Stimulated activated effector memory CD8-positive, alpha-beta T cell treated with anti-CD3 and anti-CD28 coated beads, Interleukin-12 subunit alpha, Interleukin-12 subunit beta, amount 100 ng/mL, for 72 hours (primary cell): ENCODE measurements at regions not wholly inside any gene's neighbourhood (a gene's known extent, or its start where the extent isn't known, plus 50 kb on each side); places are given as distances from the start of the nearest gene placed in this dataset.

Experiments
- ATAC-seq: fragments of 150-1000 bp; cut with Tn5 transposase; 2 replicates; pipeline ENCODE4 v1.10.0; 2021
- DNase-seq, 2 donors: peaks; one replicate each; pipeline ENCODE4 v3.0.0; 2021 to 2022; ENCODE audit warnings: low spot score in 2 of 2
- H3K27ac Mint-ChIP-seq: one replicate; pipeline ENCODE4 v1.8.0; 2022; ENCODE audit warnings: mild to moderate bottlenecking, mixed read lengths
- H3K36me3 Mint-ChIP-seq: one replicate; pipeline ENCODE4 v1.8.0; 2022; ENCODE audit warnings: mild to moderate bottlenecking, mixed read lengths
- H3K4me1 Mint-ChIP-seq: one replicate; pipeline ENCODE4 v1.8.0; 2022; ENCODE audit warnings: mixed read lengths
- H3K4me3 Mint-ChIP-seq: one replicate; pipeline ENCODE4 v1.8.0; 2022; ENCODE audit warnings: mild to moderate bottlenecking, mixed read lengths
- H3K9me3 Mint-ChIP-seq: one replicate; pipeline ENCODE4 v1.8.0; 2022; ENCODE audit warnings: mixed read lengths

DNA sequence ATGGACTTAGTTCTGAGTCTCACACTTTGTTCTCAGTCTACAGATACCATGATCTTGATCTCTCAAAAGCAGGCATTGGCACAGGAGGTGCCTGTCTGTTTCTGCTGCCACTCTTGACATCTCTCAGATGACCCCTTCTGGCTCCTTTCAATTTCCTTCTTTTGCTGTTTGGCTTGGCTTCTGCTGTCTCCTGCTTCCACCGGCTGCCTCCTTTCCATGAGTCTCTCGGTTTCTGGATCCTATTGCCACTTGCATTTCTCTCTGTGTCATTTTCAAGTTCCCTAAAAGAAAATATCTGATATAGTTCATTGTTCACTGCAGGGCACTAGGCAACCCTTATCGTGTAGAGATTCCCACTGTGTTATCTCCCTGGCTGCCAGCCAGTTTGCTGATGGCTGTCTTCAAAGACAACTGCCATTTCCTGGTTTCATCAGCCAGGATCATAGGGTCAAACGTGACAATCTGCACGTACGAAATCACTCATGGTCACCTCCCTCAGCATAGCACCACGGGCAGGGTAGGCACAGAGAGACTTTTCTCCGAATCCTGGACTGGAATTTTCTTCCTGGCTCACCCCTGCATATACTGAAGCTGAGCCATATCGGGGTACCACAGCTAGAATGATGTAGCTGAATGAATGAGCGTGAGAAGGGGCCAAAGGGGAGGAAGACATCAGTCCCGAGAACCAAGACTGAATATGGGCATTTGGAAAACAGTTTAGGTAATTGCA is 144.6 kb upstream of the TMEM170B start:
- Mint-ChIP-seq H3K4me3 (no peak overlapping the region), H3K36me3 (no peaks in the 10 kb centered on the region), H3K4me1 (no peaks in the 10 kb centered on the region), H3K27ac (no peak overlapping the region), H3K9me3 (peaks cover 5% of the 10 kb centered on the region)
- DNase-seq: no peak
- no peak for ATAC-seq

- DNase-seq: no peak
- Mint-ChIP-seq H3K4me3 (no peak overlapping the region), H3K27ac (no peak overlapping the region), H3K36me3 (no peaks in the 10 kb centered on the region), H3K9me3 (peaks cover 5% of the 10 kb centered on the region), H3K4me1 (no peaks in the 10 kb centered on the region)
- no peak for ATAC-seq
Observed at GRCh38 chr6:11391934-11392777, 145.4 kb upstream of the TMEM170B start.

DNA sequence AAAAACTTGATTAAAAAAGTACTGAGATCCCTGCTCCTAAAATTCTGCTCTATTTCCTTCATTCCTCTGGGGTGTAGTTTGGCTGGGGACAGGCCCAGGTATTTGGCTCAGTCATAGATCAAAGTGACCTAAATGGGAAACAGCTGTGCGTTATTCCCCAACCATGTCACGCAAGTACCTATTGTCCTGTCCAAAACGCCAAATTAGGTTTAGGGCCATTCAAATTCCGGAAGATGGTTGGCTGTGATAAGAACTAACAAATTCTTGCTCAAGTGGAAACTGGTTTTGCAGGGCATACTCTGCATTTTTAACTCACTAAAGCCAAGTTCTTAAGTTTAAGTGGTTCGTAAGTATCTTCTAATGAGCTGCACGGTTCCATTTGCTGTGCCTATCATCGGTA is 147.6 kb upstream of the TMEM170B start:
- Mint-ChIP-seq H3K4me1 (peaks cover 8% of the 10 kb centered on the region), H3K36me3 (no peaks in the 10 kb centered on the region), H3K4me3 (no peak overlapping the region), H3K9me3 (peaks cover 2% of the 10 kb centered on the region), H3K27ac (no peak overlapping the region)
- no peak for ATAC-seq
- DNase-seq: no peak

GRCh38 chr6:11388983-11389944 is 148.3 kb upstream of the TMEM170B start:
- Mint-ChIP-seq H3K27ac (no peak overlapping the region), H3K4me3 (no peak overlapping the region), H3K36me3 (no peaks in the 10 kb centered on the region), H3K4me1 (peaks cover 8% of the 10 kb centered on the region), H3K9me3 (peaks cover 2% of the 10 kb centered on the region)
- no peak for DNase-seq
- ATAC-seq: no peak

DNA sequence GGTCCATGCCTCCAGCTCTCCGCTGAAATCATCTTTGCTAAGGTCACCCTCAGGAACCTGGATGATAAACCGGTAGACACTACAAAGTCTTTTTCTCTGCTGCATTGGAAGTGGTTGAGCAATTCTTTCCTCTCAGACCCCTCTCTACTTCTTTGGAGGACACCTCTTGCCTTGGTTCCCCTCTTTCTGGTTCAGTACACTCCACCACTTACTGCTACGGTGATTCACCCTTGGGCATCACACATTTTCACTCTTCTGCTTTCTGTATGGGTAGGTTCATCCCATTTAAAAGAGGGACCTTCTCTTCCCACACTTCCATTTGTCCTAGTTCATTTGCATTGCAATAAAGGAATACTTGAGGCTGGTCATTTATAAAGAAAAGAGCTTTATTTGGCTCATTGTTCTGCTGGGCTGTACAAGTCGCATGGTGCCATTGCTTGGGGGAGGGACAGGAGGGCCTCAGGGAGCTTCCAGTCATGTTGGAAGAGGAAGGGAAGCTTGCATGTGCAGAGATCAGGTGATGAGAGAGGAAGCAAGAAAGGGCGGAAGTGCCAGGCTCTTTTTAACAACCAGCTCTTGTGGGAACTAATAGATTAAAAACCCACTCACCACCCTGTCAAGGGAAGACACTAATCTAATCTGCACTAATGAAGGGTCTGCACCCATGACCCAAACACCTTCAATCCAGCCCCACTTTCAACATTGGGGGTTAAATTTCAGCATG is 149.7 kb upstream of the TMEM170B start:
- H3K9me3 Mint-ChIP-seq: peaks cover 2% of the 10 kb centered on the region
- DNase-seq (no peak), ATAC-seq (no peak)
- peaks cover 14% of the 10 kb centered on the region for H3K4me1 Mint-ChIP-seq
- no peaks in the 10 kb centered on the region for H3K36me3 Mint-ChIP-seq
- H3K27ac Mint-ChIP-seq: no peak overlapping the region
- H3K4me3 Mint-ChIP-seq: no peak overlapping the region

DNA sequence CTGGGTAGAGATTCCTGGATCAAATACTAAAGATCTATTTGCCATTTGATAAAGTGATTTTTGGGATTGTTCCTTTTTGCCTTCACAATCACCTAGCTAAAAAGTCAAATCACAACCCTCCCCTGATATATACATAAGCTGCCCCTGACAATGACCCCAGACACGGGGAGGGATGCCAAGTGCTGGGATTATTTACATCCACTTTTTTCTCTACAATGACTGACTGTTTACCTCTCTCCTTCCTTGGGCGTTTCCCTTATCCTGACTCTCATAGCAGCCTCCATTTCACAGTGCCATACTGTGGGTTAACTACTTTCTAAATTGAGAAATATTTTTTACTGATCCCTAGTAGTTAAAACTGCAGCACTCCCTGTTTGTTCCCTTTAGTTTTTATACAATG is 150.8 kb upstream of the TMEM170B start:
- H3K4me1 Mint-ChIP-seq: peaks cover 24% of the 10 kb centered on the region
- no peaks in the 10 kb centered on the region for H3K36me3 Mint-ChIP-seq
- H3K9me3 Mint-ChIP-seq: no peaks in the 10 kb centered on the region
- DNase-seq: no peak
- no peak overlapping the region for H3K27ac Mint-ChIP-seq
- ATAC-seq: no peak
- no peak overlapping the region for H3K4me3 Mint-ChIP-seq

- Mint-ChIP-seq H3K4me3 (no peak overlapping the region), H3K9me3 (no peaks in the 10 kb centered on the region), H3K36me3 (no peaks in the 10 kb centered on the region), H3K27ac (no peak overlapping the region), H3K4me1 (peaks cover 28% of the 10 kb centered on the region)
- DNase-seq (no peak), ATAC-seq (peak; percentile 57)
Observed at GRCh38 chr6:11386323-11386722, 151.2 kb upstream of the TMEM170B start.

GRCh38 chr6:11384531-11385309 is 152.3 kb upstream of the NEDD9 start:
- Mint-ChIP-seq H3K36me3 (no peaks in the 10 kb centered on the region), H3K9me3 (no peaks in the 10 kb centered on the region), H3K27ac (no peak overlapping the region), H3K4me3 (no peak overlapping the region), H3K4me1 (peaks cover 43% of the 10 kb centered on the region)
- ATAC-seq (no peak), DNase-seq (no peak)

DNA sequence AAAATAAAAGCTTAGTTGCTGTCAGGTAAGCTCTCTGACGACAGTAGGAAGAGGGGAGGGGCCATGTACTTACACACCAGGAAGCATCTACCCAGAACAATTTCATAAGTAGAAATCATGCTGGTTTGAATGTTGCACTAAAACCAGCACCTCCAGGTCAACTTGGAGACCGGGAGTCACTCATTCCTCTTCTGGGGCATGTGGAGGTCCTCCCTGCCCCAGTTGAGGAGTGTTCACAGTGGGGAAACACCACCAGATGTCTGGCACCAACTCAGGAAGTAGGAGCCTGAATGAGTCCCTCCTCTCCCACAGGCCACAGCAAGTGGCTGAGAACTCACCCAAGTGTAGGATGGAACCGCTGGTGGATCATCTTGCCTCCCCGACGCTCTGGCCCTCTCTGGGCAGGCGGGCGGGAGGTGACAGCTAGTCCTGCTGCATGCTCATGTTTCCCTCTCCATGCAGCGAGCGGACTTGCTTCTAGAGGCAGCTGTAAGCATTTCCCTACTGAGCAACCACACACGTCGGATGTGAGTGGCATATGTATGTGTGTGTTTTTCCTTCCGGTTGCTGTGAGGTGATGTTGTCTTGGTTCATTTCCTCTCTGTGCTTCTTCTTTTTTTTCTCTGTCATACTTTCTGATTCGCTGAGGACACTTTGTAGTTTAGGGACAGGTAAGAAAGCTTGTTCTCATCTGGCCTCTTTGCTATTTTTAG is 149.5 kb upstream of the NEDD9 start:
- DNase-seq (peak; percentile 30 to 80), ATAC-seq (peak; percentile 96)
- peak overlapping the region; percentile 78 for H3K4me3 Mint-ChIP-seq
- H3K4me1 Mint-ChIP-seq: peaks cover 59% of the 10 kb centered on the region
- peak overlapping the region; percentile 88 for H3K27ac Mint-ChIP-seq
- no peaks in the 10 kb centered on the region for H3K9me3 Mint-ChIP-seq
- H3K36me3 Mint-ChIP-seq: peaks cover 12% of the 10 kb centered on the region

- no peaks in the 10 kb centered on the region for H3K9me3 Mint-ChIP-seq
- peak overlapping the region; percentile 88 for H3K27ac Mint-ChIP-seq
- peaks cover 67% of the 10 kb centered on the region for H3K4me1 Mint-ChIP-seq
- H3K36me3 Mint-ChIP-seq: peaks cover 12% of the 10 kb centered on the region
- ATAC-seq: no peak
- no peak for DNase-seq
- H3K4me3 Mint-ChIP-seq: peak overlapping the region; percentile 78
Observed at GRCh38 chr6:11380969-11381744, 148.7 kb upstream of the NEDD9 start.

GRCh38 chr6:11380549-11380948 is 148.1 kb upstream of the NEDD9 start:
- H3K27ac Mint-ChIP-seq: peak overlapping the region; percentile 88
- DNase-seq (no peak), ATAC-seq (no peak)
- peaks cover 14% of the 10 kb centered on the region for H3K36me3 Mint-ChIP-seq
- peaks cover 71% of the 10 kb centered on the region for H3K4me1 Mint-ChIP-seq
- H3K9me3 Mint-ChIP-seq: no peaks in the 10 kb centered on the region
- H3K4me3 Mint-ChIP-seq: peak overlapping the region; percentile 78

DNA sequence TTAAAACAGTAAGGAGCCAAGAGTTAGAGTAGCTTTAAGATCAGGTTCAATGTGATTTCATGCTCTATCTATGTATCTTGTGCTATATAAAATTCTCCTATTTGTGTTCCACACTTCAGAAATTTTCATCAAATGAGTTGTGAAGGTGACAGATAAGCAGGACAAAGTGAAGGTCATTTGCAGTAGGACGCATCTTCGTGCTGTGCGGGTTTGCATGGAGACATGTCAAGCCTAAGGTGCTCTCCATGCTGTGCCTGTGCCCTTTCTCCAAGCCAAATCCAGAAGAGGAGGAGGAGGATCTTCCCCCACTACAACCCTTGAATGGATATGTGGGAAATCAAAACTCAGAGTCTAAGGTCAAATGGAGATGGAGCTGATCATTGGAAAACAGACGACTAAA is 147.3 kb upstream of the NEDD9 start:
- peaks cover 17% of the 10 kb centered on the region for H3K36me3 Mint-ChIP-seq
- no peak for ATAC-seq
- no peaks in the 10 kb centered on the region for H3K9me3 Mint-ChIP-seq
- no peak for DNase-seq
- H3K4me1 Mint-ChIP-seq: peaks cover 71% of the 10 kb centered on the region
- H3K4me3 Mint-ChIP-seq: peak overlapping the region; percentile 78
- no peak overlapping the region for H3K27ac Mint-ChIP-seq

DNA sequence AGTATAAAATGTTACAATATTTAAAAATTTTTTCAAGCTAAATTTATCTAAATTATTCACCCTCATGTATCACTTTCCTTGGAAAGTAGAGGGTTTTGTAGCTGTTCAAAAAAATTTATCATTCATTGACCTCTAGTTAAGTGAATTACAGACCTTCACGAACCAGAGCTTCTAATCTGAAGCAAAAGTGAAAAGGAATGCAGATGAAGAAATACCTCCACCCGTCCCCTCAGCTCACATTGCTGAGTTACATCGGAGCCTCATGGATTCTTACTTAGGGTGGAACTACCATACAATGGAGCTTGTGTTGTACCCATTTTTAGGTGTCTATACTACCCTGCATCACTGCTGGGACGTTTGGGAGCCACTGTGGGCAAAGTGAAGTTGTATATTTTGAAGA is 146.2 kb upstream of the NEDD9 start:
- H3K4me1 Mint-ChIP-seq: peaks cover 83% of the 10 kb centered on the region
- no peaks in the 10 kb centered on the region for H3K9me3 Mint-ChIP-seq
- no peak for ATAC-seq
- no peak overlapping the region for H3K4me3 Mint-ChIP-seq
- no peak overlapping the region for H3K27ac Mint-ChIP-seq
- DNase-seq: no peak
- H3K36me3 Mint-ChIP-seq: peaks cover 17% of the 10 kb centered on the region
